ENCODE measurements at regions not wholly inside any gene's neighbourhood (a gene's known extent, or its start where the extent isn't known, plus 50 kb on each side); places are given as distances from the start of the nearest gene placed in this dataset.

GRCh38 chr5:162323466-162323865 lies 255.9 kb downstream of the GABRG2 start:
- DNase-seq (ENCODE audit: low read depth) = peak; percentile 1

GRCh38 chr5:162324328-162324727 lies 256.8 kb downstream of the GABRG2 start:
- no peak for DNase-seq (ENCODE audit: low read depth)

GRCh38 chr5:162325143-162325727 lies 257.7 kb downstream of the GABRG2 start:
- DNase-seq (ENCODE audit: low read depth) = no peak

- no peak for DNase-seq (ENCODE audit: low read depth)
Observed at GRCh38 chr5:162334944-162335343, 267.4 kb downstream of the GABRG2 start.

- DNase-seq (ENCODE audit: low read depth) = no peak
Observed at GRCh38 chr5:162360373-162360931, 292.9 kb downstream of the GABRG2 start.

GRCh38 chr5:162372256-162372655 lies 304.7 kb downstream of the GABRG2 start:
- DNase-seq (ENCODE audit: low read depth) = peak; percentile 20

GRCh38 chr5:162377895-162378294 lies 310.3 kb downstream of the GABRG2 start:
- no peak for DNase-seq (ENCODE audit: low read depth)

GRCh38 chr5:162382839-162383238 lies 315.3 kb downstream of the GABRG2 start:
- no peak for DNase-seq (ENCODE audit: low read depth)

- DNase-seq (ENCODE audit: low read depth) = no peak
Observed at GRCh38 chr5:162384225-162384624, 316.7 kb downstream of the GABRG2 start.

- no peak for DNase-seq (ENCODE audit: low read depth)
Observed at GRCh38 chr5:162391833-162392232, 324.3 kb downstream of the GABRG2 start.

- DNase-seq (ENCODE audit: low read depth) = no peak
Observed at GRCh38 chr5:162392336-162392735, 324.8 kb downstream of the GABRG2 start.

GRCh38 chr5:162393534-162393933 lies 326.0 kb downstream of the GABRG2 start:
- no peak for DNase-seq (ENCODE audit: low read depth)

- no peak for DNase-seq (ENCODE audit: low read depth)
Observed at GRCh38 chr5:162407614-162408013, 340.0 kb downstream of the GABRG2 start.

GRCh38 chr5:162410365-162410764 lies 342.8 kb downstream of the GABRG2 start:
- no peak for DNase-seq (ENCODE audit: low read depth)

GRCh38 chr5:162429142-162429541 lies 361.6 kb downstream of the GABRG2 start:
- DNase-seq (ENCODE audit: low read depth) = no peak

- DNase-seq (ENCODE audit: low read depth) = peak; percentile 27
Observed at GRCh38 chr5:162434281-162434680, 366.7 kb downstream of the GABRG2 start.

- DNase-seq (ENCODE audit: low read depth) = no peak
Observed at GRCh38 chr5:162436055-162436454, 368.5 kb downstream of the GABRG2 start.

- DNase-seq (ENCODE audit: low read depth) = no peak
Observed at GRCh38 chr5:162444129-162444762, 376.7 kb downstream of the GABRG2 start.

GRCh38 chr5:162456086-162456485 lies 388.5 kb downstream of the GABRG2 start:
- no peak for DNase-seq (ENCODE audit: low read depth)

- DNase-seq (ENCODE audit: low read depth) = no peak
Observed at GRCh38 chr5:162466011-162466410, 398.4 kb downstream of the GABRG2 start.

- DNase-seq (ENCODE audit: low read depth) = no peak
Observed at GRCh38 chr5:162473041-162473714, 405.6 kb downstream of the GABRG2 start.

GRCh38 chr5:162474239-162474638 lies 406.7 kb downstream of the GABRG2 start:
- no peak for DNase-seq (ENCODE audit: low read depth)

GRCh38 chr5:162484095-162484494 lies 416.5 kb downstream of the GABRG2 start:
- no peak for DNase-seq (ENCODE audit: low read depth)
